Natural killer cell (primary cell): ENCODE measurements at regions not wholly inside any gene's neighbourhood (a gene's known extent, or its start where the extent isn't known, plus 50 kb on each side); places are given as distances from the start of the nearest gene placed in this dataset.

ENCODE experiments used
- ATAC-seq, 3 donors: fragments of 150-1000 bp in 2 of 3; fragments of 200-7000 bp in 1 of 3; cut with Tn5 transposase; 1 replicate in 1 of 3; 2 replicates in 2 of 3; pipeline ENCODE4 v1.10.0; 2021; ENCODE audit warnings: mild to moderate bottlenecking in 2 of 3, moderate library complexity in 2 of 3
- DNase-seq, 2 donors: peaks; one replicate each; pipeline versions ENCODE4 v3.0.0 to v3.0.0-alpha.2; 2013 to 2021; ENCODE audit warnings: mixed read lengths in 1 of 2
- H3K27ac ChIP-seq: one replicate; pipeline ENCODE4 v1.5.1; 2013; ENCODE audit warnings: mild to moderate bottlenecking, low read length
- H3K27me3 ChIP-seq: one replicate; pipeline ENCODE4 v1.6.1; 2013; ENCODE audit warnings: low read length; ENCODE audit not compliant: control insufficient read depth, insufficient read depth
- H3K36me3 ChIP-seq: one replicate; pipeline ENCODE4 v1.6.1; 2013; ENCODE audit warnings: low read length; ENCODE audit not compliant: control insufficient read depth, insufficient read depth
- H3K4me1 ChIP-seq: one replicate; pipeline ENCODE4 v1.6.1; 2013; ENCODE audit warnings: low read length; ENCODE audit not compliant: control insufficient read depth, insufficient read depth
- H3K4me3 ChIP-seq: one replicate; pipeline ENCODE4 v1.5.1; 2013; ENCODE audit warnings: low read length
- H3K9me3 ChIP-seq: one replicate; pipeline ENCODE4 v1.6.1; 2013; ENCODE audit warnings: low read length; ENCODE audit not compliant: control insufficient read depth, insufficient read depth
- H3K27ac Mint-ChIP-seq, 2 donors: one replicate each; pipeline ENCODE4 v1.8.0; 2022; ENCODE audit warnings: mild to moderate bottlenecking in 2 of 2, mixed read lengths in 2 of 2, moderate library complexity in 1 of 2
- H3K27me3 Mint-ChIP-seq, 2 donors: one replicate each; pipeline ENCODE4 v1.8.0; 2022; ENCODE audit warnings: low read depth in 2 of 2, mixed read lengths in 2 of 2
- H3K36me3 Mint-ChIP-seq: one replicate; pipeline ENCODE4 v1.8.0; 2022; ENCODE audit warnings: mixed read lengths
- H3K4me1 Mint-ChIP-seq, 2 donors: one replicate each; pipeline ENCODE4 v1.8.0; 2022; ENCODE audit warnings: mixed read lengths in 2 of 2
- H3K4me3 Mint-ChIP-seq: one replicate; pipeline ENCODE4 v1.8.0; 2022; ENCODE audit warnings: mild to moderate bottlenecking, moderate library complexity, mixed read lengths
- H3K9me3 Mint-ChIP-seq, 2 donors: one replicate each; pipeline ENCODE4 v1.8.0; 2022; ENCODE audit warnings: mixed read lengths in 2 of 2
- CTCF ChIP-seq: fragments of 200-600 bp; IDR thresholded peaks from one replicate; pipeline ENCODE4 v1.8.0; 2022; ENCODE audit warnings: antibody characterized with exemption
- whole genome bisulfite sequencing: methylation state at CpG from one replicate; pipeline ENCODE4 v1.1.7; 2013; ENCODE audit warnings: missing lambda C conversion rate; ENCODE audit not compliant: insufficient coverage; 5-methylcytosine and 5-hydroxymethylcytosine counted together
- intact Hi-C: fragments of 100-400 bp; cut with micrococcal nuclease; formaldehyde crosslinking; loops from one replicate; pipeline ENCODE4 v1.14.2; 2022

GRCh38 chrX:149284616-149285015 is 220.5 kb downstream of the IDS start:
- Histone ChIP-seq H3K27ac (no peak overlapping the region), H3K36me3 (no peaks in the 10 kb centered on the region), H3K9me3 (no peaks in the 10 kb centered on the region), H3K27me3 (no peaks in the 10 kb centered on the region), H3K4me1 (no peaks in the 10 kb centered on the region), H3K4me3 (no peak overlapping the region)
- no peak for DNase-seq
- H3K9me3 Mint-ChIP-seq = no peaks in the 10 kb centered on the region
- H3K4me3 Mint-ChIP-seq = no peak overlapping the region
- WGBS = 75% methylated on average over 1 of the region's 3 CpGs
- H3K36me3 Mint-ChIP-seq = no peaks in the 10 kb centered on the region
- intact Hi-C loops = loop anchor here (10.0 kb wide), 1 partner anchor 1150 kb away; no protein-coding TSS in a partner anchor
- TF ChIP-seq CTCF = no peak
- H3K4me1 Mint-ChIP-seq = no peaks in the 10 kb centered on the region
- no peak overlapping the region for H3K27ac Mint-ChIP-seq
- no peak for ATAC-seq
- H3K27me3 Mint-ChIP-seq = peaks cover 8 to 31% of the 10 kb centered on the region in 2 donors

- Mint-ChIP-seq H3K4me3 (no peak overlapping the region), H3K9me3 (no peaks in the 10 kb centered on the region), H3K4me1 (no peaks in the 10 kb centered on the region), H3K27ac (no peak overlapping the region), H3K27me3 (peaks cover 10 to 31% of the 10 kb centered on the region in 2 donors), H3K36me3 (no peaks in the 10 kb centered on the region)
- intact Hi-C loops = loop anchor here (10.0 kb wide), 1 partner anchor 1149 kb away; no protein-coding TSS in a partner anchor
- Histone ChIP-seq H3K4me3 (no peak overlapping the region), H3K27me3 (no peaks in the 10 kb centered on the region), H3K9me3 (no peaks in the 10 kb centered on the region), H3K36me3 (no peaks in the 10 kb centered on the region), H3K4me1 (no peaks in the 10 kb centered on the region), H3K27ac (no peak overlapping the region)
- no peak for DNase-seq
- ATAC-seq = no peak
- TF ChIP-seq CTCF = no peak
Measured at GRCh38 chrX:149283853-149284252, 221.3 kb downstream of the IDS start.

GRCh38 chrX:149282909-149283308 is 222.2 kb downstream of the IDS start:
- Histone ChIP-seq H3K4me3 (no peak overlapping the region), H3K27me3 (no peaks in the 10 kb centered on the region), H3K4me1 (no peaks in the 10 kb centered on the region), H3K36me3 (no peaks in the 10 kb centered on the region), H3K9me3 (no peaks in the 10 kb centered on the region), H3K27ac (no peak overlapping the region)
- Mint-ChIP-seq H3K27me3 (peaks cover 10 to 31% of the 10 kb centered on the region in 2 donors), H3K4me3 (no peak overlapping the region), H3K4me1 (no peaks in the 10 kb centered on the region), H3K9me3 (no peaks in the 10 kb centered on the region), H3K36me3 (no peaks in the 10 kb centered on the region), H3K27ac (no peak overlapping the region)
- DNase-seq (no peak), ATAC-seq (no peak)
- intact Hi-C loops = loop anchor here (10.0 kb wide), 1 partner anchor 1148 kb away; no protein-coding TSS in a partner anchor
- TF ChIP-seq CTCF = no peak
- no CpG with 5 or more reads among the region's 1 CpG for WGBS

GRCh38 chrX:149280011-149280410 is 225.1 kb downstream of the IDS start:
- no peak overlapping the region for H3K4me3 ChIP-seq
- no peaks in the 10 kb centered on the region for H3K36me3 ChIP-seq
- DNase-seq (no peak), ATAC-seq (no peak)
- H3K36me3 Mint-ChIP-seq = no peaks in the 10 kb centered on the region
- no peak overlapping the region for H3K27ac ChIP-seq
- peaks cover 10 to 24% of the 10 kb centered on the region in 2 donors for H3K27me3 Mint-ChIP-seq
- TF ChIP-seq CTCF = no peak
- no peak overlapping the region for H3K27ac Mint-ChIP-seq
- H3K9me3 ChIP-seq = no peaks in the 10 kb centered on the region
- H3K4me1 Mint-ChIP-seq = no peaks in the 10 kb centered on the region
- H3K9me3 Mint-ChIP-seq = no peaks in the 10 kb centered on the region
- no peak overlapping the region for H3K4me3 Mint-ChIP-seq
- H3K4me1 ChIP-seq = no peaks in the 10 kb centered on the region
- no peaks in the 10 kb centered on the region for H3K27me3 ChIP-seq
- intact Hi-C loops = loop anchor here (10.0 kb wide), 1 partner anchor 1145 kb away; no protein-coding TSS in a partner anchor
